GM21737 (cell line): ENCODE measurements at regions not wholly inside any gene's neighbourhood (a gene's known extent, or its start where the extent isn't known, plus 50 kb on each side); places are given as distances from the start of the nearest gene placed in this dataset.

Experiments used
- ATAC-seq: cut with Tn5 transposase; IDR thresholded peaks from one replicate; pipeline ENCODE4 v1.9.1; 2021; ENCODE audit warnings: mild to moderate bottlenecking, moderate library complexity; ENCODE audit not compliant: unreplicated experiment

DNA sequence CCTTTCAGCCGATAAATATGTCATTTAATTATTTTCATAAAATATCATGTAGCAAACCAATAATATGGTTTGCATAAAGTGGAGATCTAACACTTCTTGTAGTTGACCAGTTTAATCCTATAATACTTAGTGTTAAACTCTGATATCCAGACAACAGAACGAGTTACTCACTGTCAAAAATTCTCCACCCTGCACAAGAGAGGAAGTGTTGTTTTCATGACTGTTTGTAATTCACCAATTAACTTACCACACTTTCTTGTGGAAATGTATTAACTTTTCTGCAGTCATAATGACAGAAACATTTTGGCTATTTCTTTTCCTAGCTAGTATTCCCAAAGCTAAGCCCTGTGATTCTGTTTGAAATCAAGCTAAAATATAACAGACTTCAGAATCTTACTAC lies 555.3 kb upstream of the FTMT start:
- no peak for ATAC-seq

DNA sequence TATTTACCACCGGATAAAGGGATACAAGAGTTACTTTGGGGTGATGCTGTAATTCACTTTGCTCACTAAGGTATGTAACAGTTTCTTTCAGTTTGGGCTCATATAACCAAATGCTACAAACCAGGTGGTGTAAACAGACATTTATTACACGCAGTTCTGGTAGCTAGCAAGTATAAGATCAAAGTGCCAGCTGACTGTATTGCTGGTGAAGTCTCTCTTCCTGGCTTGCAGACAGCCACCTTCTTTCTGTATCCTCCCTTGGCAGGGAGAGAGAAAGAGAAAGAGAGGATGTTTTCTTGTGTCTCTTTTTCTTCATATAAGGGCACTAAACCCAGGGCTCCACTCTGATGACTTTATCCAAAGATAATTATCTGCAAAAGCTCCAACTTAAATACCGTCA lies 552.5 kb upstream of the FTMT start:
- no peak for ATAC-seq

DNA sequence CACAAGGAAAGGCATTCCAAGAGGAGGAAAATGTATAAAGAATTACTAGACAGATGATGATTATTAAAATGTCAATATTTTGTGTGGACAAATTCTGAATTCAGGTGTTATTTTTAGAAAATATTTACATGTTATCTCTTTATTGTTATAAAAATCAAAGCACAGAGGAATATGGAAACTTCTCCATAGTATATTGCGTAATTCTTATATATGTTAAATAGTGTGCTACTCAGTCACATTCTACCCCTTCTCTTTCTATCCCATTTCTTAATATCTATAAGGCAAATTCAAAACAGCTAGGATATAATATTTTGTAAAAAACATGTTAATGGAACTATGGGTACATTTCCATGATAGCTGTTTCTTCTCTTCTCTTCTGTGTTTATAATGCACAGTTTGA lies 546.8 kb upstream of the FTMT start:
- no peak for ATAC-seq

DNA sequence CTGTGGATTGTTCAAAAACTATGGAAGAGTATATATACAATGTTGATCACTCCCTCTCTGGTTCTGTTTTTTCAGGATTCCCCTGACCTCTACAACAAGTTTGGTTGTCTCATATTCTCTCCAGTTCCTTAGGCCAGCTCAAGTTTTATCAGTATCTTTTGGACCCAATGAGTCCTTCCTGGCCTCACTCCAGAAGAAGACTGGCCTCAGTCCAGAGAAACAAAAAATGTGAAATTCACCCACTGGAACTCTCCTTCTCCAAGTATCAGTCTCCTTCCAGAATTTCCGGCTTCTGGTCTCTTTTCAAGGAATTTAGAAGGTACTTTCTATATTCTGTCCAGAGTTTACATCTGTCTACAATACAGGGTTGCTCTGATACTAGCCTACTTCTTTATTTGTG lies 537.8 kb upstream of the FTMT start:
- ATAC-seq, result no peak

DNA sequence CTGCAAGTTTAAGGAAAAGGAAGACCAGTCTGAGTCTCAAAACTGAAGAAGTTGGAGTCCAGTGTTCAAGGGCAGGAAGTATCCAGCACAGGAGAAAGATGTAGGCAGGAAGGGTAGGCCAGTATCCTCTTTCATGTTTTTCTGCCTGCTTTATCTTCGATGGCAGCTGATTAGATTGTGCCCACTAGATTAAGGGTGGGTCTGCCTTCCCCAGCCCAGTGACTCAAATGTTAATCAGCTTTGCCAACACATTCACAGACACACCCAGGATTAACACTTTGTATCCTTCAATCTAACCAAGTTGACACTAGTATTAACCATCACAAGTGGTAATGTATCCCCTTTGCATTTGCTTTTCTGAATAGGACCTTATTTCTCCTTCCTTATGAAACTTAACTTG lies 535.9 kb upstream of the FTMT start:
- no peak for ATAC-seq

DNA sequence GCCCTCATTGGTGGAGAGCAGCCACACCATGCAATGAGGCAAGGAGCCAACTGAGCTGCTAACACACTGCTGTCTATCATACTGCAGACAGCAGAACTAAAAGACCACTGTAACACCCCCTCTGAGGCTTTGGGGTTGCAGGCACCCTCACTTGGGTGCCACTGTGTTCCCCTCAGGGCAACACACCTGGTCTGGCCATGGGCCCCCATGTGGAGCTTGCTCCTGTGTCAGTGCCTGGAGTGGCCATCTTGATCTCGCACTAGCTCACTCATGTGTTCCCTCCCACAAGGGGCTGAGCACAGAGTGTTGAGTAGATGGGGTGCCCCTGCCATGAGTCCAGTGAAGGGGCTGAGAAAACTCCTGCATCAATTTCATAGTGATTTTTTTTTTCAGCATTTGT lies 532.4 kb upstream of the FTMT start:
- ATAC-seq, result no peak

DNA sequence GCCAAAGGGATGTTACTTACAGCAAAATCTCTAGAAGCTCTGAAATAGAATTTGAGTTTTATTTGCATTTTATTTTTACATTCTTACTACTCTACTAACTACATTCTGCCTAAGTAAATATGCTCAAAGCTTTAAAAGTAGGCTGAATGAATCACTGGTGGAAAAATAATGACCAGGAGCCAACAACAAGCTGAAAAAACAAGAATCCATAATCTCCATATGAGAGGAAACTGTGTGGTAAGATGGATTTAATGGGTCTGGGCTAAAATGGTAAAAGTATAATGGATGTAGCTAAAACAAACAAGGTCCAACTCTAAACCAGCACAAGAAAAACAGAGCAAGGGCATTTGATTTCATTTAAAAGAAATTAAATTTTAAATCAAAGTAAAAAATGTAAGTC lies 525.8 kb upstream of the FTMT start:
- ATAC-seq, result no peak

DNA sequence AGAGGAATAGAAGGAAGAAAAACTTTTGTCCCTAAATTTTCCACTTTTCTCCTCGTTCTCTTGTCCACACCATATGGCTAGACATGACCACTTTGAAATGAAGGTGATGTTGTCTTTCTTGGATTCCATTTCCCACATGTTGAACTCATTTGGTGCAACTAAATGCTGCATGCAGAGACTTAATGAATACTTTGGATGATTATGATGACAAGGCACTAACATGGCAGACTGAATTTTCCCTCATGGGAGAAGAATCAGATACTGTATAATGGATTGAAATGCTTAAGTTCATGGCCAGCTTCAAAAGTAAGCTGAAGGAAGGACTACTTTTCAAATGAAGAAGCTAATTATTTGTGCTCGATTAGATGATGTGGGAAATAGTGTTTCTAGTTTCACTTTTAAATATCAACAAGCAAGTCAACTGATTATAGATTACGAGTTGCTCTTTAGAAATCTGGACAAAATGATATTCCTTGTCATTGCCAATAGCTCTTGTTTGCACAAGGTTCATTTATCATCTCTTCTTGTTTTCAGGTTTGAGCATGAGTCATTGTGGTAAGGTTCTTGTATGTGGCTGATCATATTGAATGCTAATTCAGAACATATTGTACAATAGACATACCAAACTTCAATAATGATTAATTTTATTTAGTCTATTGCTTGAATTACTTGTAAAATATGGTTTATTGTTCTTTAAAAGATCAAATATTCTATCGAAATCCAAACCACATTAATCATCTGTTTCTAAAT lies 501.3 kb upstream of the FTMT start:
- no peak for ATAC-seq

DNA sequence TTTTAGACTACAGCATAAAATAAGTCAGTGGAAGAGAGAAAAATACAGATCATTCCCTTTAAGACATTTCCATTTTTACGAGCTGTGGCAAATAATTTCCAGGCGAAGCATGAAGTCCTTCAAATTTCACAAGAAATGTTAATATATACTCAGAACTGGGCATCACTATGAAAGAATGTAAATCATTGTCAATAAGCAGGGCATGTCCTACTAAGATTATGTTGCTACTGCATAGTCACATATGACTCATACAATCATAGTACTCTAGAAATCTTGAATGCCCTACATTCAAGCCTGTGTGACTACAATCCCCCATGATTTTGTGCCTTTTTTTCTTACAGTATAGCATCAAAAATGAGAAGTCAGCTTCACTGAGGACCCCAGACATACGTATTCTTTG lies 485.2 kb upstream of the FTMT start:
- no peak for ATAC-seq

DNA sequence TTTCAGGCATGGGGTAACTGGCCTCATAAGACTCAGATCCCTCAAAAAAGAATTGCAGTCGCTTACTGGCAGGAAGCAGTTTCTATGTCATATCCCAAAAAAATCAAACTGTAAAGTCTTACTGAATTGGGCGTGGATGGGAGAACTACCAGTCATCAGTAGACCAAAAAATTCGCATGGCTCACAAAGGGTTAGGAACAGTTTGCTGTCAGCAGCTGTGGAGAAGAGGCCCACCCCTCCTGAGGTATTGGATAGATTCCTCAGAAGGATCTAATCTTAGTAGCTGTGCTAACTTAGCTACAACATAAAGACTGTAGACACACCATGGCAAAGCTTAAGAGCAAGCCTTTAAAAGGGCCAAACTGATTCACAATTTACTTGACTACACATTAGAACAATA lies 478.3 kb upstream of the FTMT start:
- no peak for ATAC-seq

DNA sequence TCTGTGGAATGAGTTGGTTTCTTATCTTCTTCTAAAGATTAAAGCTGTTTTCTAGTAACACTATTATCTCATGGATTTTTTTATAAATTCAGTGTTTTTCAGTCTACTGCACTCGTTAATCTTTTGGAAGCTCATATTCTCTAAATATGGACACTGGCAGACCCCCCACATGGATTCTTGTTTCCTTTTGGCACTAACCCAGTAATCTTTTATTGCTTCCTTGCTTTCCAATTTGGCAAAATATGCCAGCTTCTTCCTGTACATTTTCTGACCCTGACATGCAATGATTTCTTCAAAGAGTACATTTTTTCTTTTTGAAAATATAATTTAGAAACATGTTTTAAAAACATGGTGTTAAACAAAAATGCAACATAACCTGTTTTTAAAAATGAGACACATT lies 474.2 kb upstream of the FTMT start:
- no peak for ATAC-seq

DNA sequence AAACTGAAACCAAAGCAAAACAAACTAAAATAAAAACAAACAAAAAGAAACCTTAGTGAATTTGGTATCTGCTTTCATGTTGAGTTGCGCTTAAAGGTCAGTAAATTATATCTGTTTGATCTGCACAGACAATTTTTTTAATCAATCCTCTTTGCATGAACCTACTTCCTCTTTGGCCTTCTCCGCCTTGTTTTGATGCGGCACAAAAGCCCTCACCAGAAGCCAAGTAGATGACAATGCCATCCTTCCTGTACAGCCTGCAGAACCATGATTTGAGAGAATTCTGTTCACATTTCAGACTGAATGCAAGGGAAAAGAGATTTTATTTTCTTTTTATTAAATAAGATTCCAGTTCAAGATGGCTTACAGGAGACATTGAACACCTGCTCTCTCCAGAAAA lies 473.6 kb upstream of the FTMT start:
- no peak for ATAC-seq

DNA sequence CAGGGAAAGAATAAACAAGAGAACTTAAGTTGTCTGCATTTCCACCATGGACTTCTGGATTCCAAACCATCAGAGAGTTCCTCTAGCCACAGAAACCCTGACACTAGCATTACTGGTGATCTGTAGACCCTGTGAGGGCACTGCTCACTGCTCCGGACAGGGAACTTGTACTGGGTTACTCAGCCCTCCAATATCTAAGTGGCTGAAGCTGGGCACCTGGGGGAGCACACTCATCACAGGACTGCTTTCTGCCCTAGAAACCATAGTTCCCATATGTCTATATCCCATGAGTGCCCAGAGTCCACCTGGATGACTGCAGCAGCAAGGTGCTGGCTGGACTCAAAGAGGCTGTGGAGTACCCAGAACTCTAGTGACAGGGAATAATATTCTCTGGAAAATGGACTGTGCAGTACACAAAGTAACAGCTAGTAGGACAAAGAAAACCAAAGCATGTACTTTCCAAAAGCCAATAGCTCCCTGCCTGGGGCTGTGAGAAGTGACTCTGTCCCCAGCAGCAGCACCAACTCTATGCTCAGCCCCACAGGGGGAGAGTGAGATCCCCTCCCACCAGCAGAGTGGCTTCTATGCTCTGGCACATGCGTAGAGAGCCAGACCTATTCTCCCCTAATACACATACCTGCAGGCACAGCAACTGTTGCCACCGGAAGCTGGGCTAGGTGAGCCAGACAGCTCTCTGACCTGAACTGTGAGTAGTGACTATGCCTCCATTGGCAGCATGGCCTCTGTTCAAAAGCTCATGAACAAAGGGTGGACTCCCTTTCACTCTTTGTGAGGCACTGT lies 472.9 kb upstream of the FTMT start:
- no peak for ATAC-seq

DNA sequence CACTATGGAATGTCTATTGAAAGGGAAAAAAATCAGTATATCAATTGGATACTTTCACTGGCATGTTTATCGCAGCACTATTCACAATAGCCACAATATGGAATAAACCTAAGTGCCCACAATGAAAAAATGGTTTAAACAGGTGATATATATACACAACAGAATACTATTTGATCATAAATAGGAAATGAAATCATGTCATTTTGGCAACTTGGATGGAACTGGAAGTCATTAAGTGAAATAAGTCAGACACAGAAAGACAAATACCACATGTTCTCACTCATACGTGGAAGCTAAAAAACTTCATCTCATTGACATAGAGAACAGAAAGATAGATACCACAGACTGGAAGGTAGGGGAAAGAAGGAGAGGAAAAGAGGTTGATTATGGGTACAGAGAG lies 471.6 kb upstream of the FTMT start:
- no peak for ATAC-seq

DNA sequence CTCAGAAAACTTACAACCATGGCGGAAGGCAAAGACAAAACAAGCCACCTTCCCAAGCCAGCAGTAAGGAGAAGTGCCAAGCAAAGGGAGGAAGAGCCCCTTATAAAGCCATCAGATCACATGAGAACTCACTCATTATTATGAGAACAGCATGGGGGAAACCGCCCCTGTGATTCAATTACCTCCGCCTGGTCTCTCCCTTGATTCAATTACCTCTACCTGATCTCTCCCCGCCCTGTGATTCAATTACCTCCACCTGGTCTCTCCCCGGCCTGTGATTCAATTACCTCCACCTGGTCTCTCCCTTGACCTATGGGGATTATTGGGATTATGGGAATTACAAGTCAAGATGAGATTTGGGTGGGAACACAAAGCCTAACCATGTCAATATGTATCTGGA lies 467.3 kb upstream of the FTMT start:
- no peak for ATAC-seq

DNA sequence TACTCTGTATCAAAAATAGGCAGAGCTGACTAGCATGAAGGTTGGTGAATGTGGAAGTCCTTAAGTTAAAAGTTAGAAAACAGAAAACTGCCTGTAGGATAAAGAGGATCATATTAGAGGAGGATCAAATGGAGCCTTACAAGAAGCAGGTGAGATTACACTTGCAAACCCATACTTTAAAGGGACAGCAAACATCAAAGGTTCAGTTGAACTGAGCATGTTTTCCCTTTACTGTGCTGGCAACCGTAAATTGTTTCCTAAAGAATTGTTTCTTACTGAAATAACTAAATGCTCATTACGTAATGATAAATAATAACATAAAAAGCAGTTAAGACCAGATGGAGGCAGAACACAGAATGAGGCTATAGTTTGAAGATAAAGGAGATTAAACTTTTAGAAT lies 465.3 kb upstream of the FTMT start:
- ATAC-seq, result no peak

DNA sequence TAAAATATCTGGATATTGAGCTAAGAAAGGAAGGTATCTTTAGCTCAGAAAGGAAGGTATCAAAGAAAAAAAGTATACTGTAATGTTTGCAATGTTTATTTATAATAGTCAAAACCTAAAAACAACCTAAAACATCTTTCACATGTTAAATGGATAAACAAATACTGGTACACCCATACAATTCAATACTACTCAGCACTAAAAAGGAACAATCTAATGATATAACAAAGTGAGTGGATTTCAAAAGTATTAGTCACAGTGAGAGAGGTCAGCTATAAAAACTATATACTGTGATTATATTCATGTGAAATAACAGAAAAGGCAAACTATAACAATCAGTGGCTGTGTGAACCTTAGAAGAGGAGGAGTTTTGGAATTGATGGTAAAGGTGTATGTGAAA lies 455.0 kb upstream of the FTMT start:
- no peak for ATAC-seq

DNA sequence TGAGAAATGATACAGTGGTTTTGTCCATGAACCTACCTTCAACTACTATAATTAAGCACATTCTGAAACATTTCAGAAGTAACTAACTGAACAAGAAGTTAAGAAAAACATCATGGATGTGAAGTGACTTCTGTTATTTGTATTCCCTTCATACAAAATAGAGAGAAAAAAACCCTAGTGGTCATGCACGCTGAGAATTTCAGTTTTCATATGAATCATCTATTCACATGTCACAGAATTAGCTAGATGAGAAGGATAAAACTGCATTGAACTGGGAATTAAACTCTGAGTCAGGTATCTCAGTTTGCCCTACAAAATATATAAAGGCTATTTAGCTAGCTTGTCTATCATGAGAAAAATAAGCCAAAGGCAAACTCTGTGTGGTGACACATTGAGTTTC lies 451.8 kb upstream of the FTMT start:
- peak; percentile 74 for ATAC-seq

DNA sequence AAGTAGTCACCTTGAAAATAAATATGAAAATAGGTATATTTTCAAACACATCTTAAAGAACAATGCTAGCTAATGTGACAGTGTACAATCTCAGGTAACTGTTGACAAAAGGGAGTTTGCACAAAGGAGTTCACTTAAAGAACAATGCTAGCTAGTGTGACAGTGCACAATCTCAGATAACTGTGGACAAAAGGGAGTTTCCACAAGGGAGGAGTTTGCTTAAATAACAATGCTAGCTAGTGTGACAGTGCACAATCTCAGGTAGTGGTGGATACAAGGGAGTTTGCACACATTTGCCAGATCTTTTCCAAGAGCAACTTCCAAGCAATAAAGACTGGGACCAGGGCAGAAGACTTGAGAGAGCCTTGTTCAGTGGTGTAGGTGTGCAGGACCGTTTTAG lies 442.9 kb upstream of the FTMT start:
- ATAC-seq, result no peak

DNA sequence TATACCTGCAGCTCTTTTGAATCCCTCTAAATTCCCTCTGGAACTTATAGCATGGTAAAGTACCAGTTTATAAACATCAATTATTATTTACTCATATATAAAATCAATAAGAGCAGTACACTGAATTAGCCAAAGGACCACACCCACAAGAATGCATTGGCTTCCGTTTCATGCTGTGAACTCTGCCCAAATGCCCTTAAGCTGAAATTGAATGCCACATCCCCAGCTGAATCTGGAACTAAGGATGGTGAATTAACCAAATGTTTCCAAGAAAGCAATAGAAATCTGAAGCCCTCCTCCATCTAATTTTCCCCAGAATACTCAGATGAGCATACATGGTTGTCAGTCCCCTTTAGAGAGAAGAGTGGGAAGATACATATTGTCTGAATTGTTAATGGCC lies 436.4 kb upstream of the FTMT start:
- ATAC-seq, result no peak

DNA sequence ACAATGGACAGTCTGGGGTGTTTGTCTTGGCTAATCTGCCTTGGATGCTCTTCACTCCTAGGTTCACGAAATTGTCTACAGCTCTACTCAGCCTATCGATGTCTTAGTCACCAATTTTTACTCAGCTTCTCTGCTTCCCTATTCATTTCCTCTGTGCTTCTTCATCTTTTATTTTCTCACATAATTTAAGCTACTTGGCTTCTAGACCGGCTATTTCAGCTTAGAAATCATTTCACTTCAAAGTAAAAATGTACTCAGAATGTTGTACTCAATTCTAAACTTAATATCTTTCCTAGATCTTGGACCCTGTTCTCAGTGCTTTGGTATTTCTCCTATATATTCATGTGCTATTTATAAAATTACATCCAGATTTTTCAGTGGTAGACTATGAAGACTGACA lies 430.0 kb upstream of the FTMT start:
- no peak for ATAC-seq

DNA sequence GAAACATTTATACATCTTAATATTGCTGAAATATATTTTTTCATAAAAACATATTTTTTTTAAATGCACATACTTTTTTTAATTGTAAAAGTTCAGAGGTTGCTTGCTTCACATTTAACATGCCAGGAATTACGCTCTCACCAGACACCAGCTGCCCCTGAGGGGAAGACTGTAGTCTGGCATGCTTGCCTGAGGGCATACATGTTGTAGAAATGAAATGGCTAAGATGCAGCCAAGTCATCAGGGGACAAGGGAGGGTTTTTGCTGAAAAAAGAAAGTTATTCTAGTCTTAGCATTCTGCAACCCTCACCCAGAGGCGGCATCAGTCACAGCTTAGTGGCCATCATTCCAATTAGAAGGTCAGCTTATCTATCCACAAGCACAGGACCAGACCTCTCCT lies 426.7 kb upstream of the FTMT start:
- ATAC-seq, result no peak

DNA sequence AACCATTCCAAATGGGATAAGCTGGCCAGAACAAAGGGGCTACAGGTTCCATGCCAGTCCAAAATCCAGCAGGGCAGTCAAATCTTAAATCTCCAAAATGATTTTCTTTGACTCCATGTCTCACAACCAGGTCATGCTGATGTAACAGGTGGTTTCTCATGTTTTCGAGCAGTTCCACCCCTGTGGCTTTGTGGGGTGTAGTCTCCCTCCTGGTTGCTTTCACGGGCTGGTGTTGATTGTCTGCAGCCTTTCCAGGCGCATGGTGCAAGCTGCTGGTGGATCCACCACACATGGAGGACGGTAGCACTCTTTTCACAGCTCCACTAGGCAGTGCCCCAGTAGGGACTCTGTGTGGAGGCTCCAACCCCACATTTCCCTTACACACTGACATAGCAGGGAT lies 425.5 kb upstream of the FTMT start:
- no peak for ATAC-seq
